Endothelial cell of hepatic sinusoid (primary cell): ENCODE measurements at regions not wholly inside any gene's neighbourhood (a gene's known extent, or its start where the extent isn't known, plus 50 kb on each side); places are given as distances from the start of the nearest gene placed in this dataset.

Source experiments
- in situ Hi-C: cut with HindIII; loops from 2 replicates; pipeline ENCODE4 v1.10.0; 2017; ENCODE audit warnings: low sequenced_read_pairs

DNA sequence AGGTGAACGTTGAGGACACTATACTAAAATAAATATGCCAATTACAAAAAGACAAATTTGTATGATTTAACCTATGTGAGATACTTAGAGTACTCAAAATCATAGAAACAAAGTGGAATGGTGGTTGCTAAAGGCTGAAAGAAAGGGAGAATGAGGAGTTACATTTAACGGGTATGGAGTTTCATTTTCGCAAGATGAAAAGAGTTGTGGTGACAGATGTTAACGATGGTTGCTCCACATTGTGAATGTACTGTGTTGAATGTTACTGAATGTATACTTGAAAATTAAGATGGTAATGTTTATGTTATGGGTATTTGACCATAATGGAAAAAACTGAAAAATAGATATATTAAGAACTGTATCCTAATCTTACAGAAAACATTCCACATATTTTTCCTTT is 51.3 kb upstream of the MOCS2 start:
- in situ Hi-C loops: loop anchor here (25.0 kb wide), 1 partner anchor 1301 kb away; the partner anchor contains the start of gene HSPB3

DNA sequence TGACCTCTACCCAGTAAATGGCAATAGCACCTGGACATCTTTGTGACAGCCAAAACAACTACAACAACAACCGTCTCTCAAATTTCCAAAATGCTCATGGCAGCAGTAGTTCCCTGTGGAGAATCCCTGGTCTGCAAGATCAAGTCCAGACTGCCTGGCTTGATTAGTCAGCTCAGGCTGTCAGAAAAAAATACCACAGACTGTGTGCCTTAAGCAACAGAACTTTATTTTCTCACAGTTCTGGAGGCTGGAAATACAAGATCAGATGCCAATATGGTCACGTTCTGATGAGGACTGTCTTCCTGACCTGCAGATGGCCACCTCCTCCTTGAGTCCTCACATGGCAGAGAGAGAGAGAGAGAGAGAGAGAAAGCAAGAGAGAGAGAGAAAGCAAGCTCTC is 52.3 kb upstream of the MOCS2 start:
- in situ Hi-C loops: loop anchor here (25.0 kb wide), 1 partner anchor 1300 kb away; the partner anchor contains the start of gene HSPB3

- in situ Hi-C loops: loop anchor here (25.0 kb wide), 1 partner anchor 1298 kb away; the partner anchor contains the start of gene HSPB3
These were observed 55.1 kb upstream of the MOCS2 start for GRCh38 chr5:53164478-53165165.

GRCh38 chr5:53165431-53166182 is 56.0 kb upstream of the MOCS2 start:
- in situ Hi-C loops: loop anchor here (25.0 kb wide), 1 partner anchor 1297 kb away; the partner anchor contains the start of gene HSPB3

DNA sequence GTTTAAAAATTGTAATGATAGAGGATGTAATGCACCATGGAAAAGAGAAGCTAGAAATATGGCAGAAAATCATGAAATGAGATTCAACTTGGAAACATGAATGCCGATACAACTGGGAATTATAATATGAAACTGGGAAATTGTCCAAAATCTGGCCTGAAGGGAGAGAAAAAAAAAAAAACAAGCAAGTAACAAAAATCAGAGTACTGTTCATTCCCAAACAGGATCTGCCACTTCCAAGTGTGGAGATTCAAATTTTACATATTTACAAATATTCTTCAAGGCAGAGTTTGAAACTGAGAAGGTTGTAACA is 56.6 kb upstream of the MOCS2 start:
- in situ Hi-C loops: loop anchor here (25.0 kb wide), 1 partner anchor 1296 kb away; the partner anchor contains the start of gene HSPB3

GRCh38 chr5:53167836-53168235 is 58.3 kb upstream of the MOCS2 start:
- in situ Hi-C loops: loop anchor here (25.0 kb wide), 1 partner anchor 1294 kb away; the partner anchor contains the start of gene HSPB3

DNA sequence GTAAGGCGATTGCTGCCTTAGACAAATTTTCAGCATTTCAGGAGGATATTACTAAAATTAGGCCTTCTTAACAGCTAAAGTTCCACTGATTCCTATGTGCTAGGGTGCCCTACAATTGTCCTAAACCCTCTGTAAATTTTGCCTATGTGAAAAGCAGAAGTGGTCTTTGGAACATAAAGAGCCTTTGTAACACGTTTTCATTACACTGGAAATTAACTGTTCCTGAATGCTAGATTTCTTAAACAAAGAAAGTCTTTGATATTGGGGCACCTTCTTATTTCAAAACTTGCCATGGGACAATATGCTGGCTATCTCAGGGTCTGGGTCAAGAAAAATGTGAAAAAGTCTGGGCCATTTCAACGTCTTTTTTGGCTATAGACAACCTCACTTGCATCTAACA is 60.4 kb upstream of the MOCS2 start:
- in situ Hi-C loops: loop anchor here (10.0 to 25.0 kb wide), 2 partner anchors 195 to 1292 kb away; partner anchors contain the start of gene HSPB3

DNA sequence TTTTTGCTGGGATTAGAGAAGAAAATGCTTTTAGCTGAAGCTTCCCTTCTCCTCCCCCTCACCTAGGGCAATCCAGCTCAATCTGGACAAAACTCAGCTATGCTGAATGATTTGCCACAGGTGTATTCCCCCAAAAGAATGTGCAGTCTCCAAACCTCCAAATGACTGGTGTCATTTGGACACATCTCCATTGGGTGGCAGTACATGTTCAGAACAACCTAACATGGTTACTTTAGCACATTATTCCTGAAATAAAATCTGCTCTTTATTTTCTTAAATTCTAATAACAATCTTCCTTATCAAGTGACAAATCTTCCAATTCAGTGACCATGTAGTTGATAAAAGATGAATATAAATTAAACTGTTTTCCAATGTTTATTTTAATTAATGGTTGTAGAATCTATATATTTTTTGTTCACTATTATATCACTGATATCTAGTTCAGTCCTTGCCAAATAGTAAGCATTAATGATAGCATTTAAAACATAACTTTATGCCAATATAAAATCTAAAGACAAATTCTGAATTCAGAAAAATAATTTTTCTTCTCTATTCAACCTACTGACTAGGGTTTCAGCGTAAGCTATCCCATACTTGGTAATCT is 61.3 kb upstream of the MOCS2 start:
- in situ Hi-C loops: loop anchor here (10.0 to 25.0 kb wide), 2 partner anchors 194 to 1291 kb away; partner anchors contain the start of gene HSPB3

GRCh38 chr5:53172073-53172472 is 62.5 kb upstream of the MOCS2 start:
- in situ Hi-C loops: loop anchor here (10.0 to 25.0 kb wide), 2 partner anchors 193 to 1290 kb away; partner anchors contain the start of gene HSPB3

DNA sequence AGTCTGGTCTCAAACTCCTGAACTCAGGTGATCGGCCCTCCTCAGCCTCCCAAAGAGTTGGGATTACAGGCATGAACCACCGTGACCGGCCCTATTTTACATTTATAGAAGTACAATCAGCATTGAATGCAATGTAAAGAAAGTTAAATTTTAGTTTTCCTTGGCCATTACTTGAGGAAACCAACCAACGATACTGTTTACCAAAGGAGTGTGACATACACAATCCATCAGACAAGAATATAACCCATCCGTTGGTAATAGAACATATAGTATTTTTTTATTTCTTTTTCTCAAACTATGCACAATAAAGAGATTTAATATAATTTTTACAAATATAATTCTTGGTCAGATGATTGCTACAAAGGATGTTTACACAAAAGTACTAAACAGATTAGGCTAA is 63.1 kb upstream of the MOCS2 start:
- in situ Hi-C loops: loop anchor here (10.0 to 25.0 kb wide), 2 partner anchors 192 to 1290 kb away; partner anchors contain the start of gene HSPB3

- in situ Hi-C loops: loop anchor here (10.0 to 25.0 kb wide), 2 partner anchors 192 to 1289 kb away; partner anchors contain the start of gene HSPB3
These were observed 63.5 kb upstream of the MOCS2 start for GRCh38 chr5:53173083-53173482.

DNA sequence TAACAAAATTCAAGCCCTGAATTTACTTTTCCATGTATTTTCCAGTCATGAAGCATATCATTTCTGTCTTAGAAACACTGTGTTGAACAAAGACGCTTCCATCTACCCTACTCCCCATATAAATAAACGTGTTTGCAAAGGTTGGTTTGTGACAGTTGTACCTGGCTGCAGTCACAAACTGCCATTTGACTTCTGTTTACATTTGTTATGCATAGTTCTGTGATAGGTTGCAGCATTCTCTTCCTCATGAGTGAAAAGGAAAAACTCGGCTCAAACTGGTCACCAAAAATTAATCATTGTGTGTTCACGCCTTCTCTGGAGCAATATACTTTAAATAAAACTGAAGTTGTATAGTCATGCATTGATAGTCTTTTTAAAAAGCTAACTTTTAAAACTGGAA is 69.3 kb upstream of the MOCS2 start:
- in situ Hi-C loops: loop anchor here (10.0 kb wide), 1 partner anchor 186 kb away; no protein-coding TSS in a partner anchor

GRCh38 chr5:53179691-53180090 is 70.1 kb upstream of the MOCS2 start:
- in situ Hi-C loops: loop anchor here (10.0 kb wide), 1 partner anchor 185 kb away; no protein-coding TSS in a partner anchor

DNA sequence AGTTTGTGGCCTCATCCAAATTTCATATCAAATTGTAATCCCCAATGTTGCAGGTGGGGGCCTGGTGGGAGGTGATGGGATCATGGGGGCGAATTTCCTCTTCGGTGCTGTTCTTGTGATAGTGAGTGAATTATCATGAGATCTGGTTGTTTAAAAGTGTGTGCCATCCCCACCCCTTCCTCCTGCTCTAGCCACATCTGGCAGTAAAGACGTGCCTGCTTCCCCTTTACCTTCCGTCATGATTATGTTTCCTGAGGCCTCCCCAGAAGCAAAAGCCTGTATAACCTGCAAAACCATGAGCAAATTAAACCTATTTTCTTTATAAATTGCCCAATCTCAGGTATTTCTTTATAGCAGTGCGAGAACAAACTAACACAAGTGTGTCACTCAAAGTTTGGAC is 71.0 kb upstream of the MOCS2 start:
- in situ Hi-C loops: no loop called here

GRCh38 chr5:53180991-53181390 is 71.4 kb upstream of the MOCS2 start:
- in situ Hi-C loops: no loop called here

GRCh38 chr5:53183880-53184279 is 74.3 kb upstream of the MOCS2 start:
- in situ Hi-C loops: no loop called here

GRCh38 chr5:53191548-53192165 is 82.1 kb upstream of the MOCS2 start:
- in situ Hi-C loops: loop anchor here (10.0 kb wide), 1 partner anchor 63 kb away; no protein-coding TSS in a partner anchor

DNA sequence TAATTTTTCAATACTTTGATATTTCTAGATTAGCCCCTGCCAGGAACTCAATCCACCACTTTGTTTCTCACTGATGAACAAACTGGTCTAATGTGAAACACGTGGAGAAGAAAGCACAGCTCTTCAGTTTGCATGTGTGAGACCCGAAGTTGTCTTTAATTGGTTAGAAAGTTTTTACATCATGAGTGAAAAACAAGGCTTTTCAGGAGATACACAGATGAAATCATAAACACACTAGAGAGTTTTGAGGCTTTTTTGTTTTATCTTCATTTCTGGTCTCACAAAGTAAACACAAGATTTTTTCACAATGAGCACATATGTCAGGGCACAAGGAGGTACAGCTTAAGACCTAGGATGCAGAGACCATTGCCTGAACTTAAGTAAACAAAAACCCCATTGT is 84.5 kb upstream of the MOCS2 start:
- in situ Hi-C loops: loop anchor here (10.0 kb wide), 1 partner anchor 61 kb away; no protein-coding TSS in a partner anchor

- in situ Hi-C loops: loop anchor here (10.0 kb wide), 1 partner anchor 55 kb away; no protein-coding TSS in a partner anchor
These were observed 90.3 kb upstream of the MOCS2 start for GRCh38 chr5:53199882-53200281.

DNA sequence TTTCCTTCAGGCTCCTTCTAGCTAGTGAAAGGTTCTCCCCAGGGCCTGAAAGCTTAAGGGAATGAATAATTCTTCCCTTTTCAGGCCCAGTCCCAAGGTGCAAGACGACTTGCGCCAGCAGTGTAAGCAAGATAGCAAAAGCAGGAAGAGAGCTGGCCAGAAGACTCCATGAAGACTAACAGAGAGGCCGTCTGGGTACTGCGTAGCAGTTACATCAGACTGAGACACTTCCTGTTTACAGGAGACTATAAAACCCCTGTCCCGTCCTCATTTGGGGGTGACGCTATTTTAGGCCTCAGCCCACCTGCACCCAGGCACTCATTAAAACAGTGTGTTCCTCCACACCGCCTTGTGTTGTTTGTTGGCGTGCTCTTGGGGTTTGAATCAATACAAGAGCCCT is 90.7 kb upstream of the MOCS2 start:
- in situ Hi-C loops: no loop called here
